Spinal cord (tissue), 9 donors: ENCODE measurements at regions not wholly inside any gene's neighbourhood (a gene's known extent, or its start where the extent isn't known, plus 50 kb on each side); places are given as distances from the start of the nearest gene placed in this dataset.
"Not testable (repeated sequence)": the region's sequence is repeated elsewhere in the genome, so short reads cannot be mapped to it uniquely, and the experiment has no call there.

Experiments
- DNase-seq, 6 donors: peaks; one replicate each; pipeline versions ENCODE4 v3.0.0 to v3.0.0-alpha.2; 2013 to 2015; ENCODE audit warnings: low spot score in 6 of 6, low read depth in 4 of 6
- H3K27ac ChIP-seq: one replicate; pipeline ENCODE4 v1.5.1; 2013; ENCODE audit warnings: low read depth, low read length, control low read depth
- H3K27me3 ChIP-seq: one replicate; pipeline ENCODE4 v1.6.1; 2013; ENCODE audit warnings: low read length; ENCODE audit not compliant: control insufficient read depth, insufficient read depth
- H3K36me3 ChIP-seq: one replicate; pipeline ENCODE4 v1.6.1; 2013; ENCODE audit warnings: low read length; ENCODE audit not compliant: control insufficient read depth, insufficient read depth
- H3K4me1 ChIP-seq: one replicate; pipeline ENCODE4 v1.6.1; 2013; ENCODE audit warnings: low read length; ENCODE audit not compliant: control insufficient read depth, insufficient read depth
- H3K4me3 ChIP-seq: one replicate; pipeline ENCODE4 v1.5.1; 2013; ENCODE audit warnings: low read depth, low read length, control low read depth
- H3K9me3 ChIP-seq: one replicate; pipeline ENCODE4 v1.6.1; 2013; ENCODE audit warnings: low read length; ENCODE audit not compliant: control insufficient read depth, insufficient read depth
- WGBS: methylation state at CpG from one replicate; pipeline ENCODE4 v1.1.5; 2013; ENCODE audit warnings: missing lambda C conversion rate; ENCODE audit not compliant: insufficient coverage; 5-methylcytosine and 5-hydroxymethylcytosine counted together
- donor health status: healthy.

GRCh38 chr9:87039809-87040392 lies 92.6 kb upstream of the GAS1 start:
- Histone ChIP-seq H3K4me3 (no peak overlapping the region), H3K9me3 (no peaks in the 10 kb centered on the region), H3K36me3 (no peaks in the 10 kb centered on the region), H3K27ac (no peak overlapping the region), H3K4me1 (no peaks in the 10 kb centered on the region), H3K27me3 (no peaks in the 10 kb centered on the region)
- no peak for DNase-seq
- no CpG with 5 or more reads among the region's 1 CpG for WGBS

DNA sequence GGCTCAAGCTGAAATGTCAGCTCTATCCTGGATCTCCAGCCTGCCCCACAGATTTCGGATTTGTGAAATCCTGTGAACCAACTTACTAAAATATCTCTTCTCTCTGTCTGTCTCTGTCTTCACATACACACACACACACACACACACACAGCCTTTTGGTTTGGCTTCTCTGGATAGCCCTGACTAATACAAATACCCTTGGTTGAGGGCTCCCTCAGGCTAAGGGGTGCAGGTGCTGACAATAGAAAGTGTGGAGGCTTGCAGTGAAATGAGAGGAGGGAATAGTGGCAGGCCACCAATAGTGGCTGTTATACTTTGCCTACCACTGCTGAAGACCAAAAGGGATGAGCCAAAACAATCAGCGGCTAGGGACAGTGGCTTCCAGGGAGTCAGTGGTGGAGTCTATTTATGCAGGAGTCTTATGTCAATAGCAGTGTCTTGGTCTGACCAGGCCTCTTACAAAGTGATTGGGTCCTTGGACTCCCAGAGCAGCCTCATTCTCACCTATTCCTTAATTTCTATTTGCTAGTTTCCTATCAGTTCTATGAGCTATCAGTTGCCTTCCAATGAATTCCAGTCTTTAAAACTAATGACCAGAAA lies 93.2 kb upstream of the GAS1 start:
- Histone ChIP-seq H3K27ac (no peak overlapping the region), H3K4me1 (no peaks in the 10 kb centered on the region), H3K4me3 (no peak overlapping the region), H3K9me3 (no peaks in the 10 kb centered on the region), H3K27me3 (no peaks in the 10 kb centered on the region), H3K36me3 (no peaks in the 10 kb centered on the region)
- no peak for DNase-seq
- 90% methylated on average over 2 of the region's 2 CpGs for WGBS

GRCh38 chr9:87041553-87042235 lies 94.4 kb upstream of the GAS1 start:
- H3K9me3 ChIP-seq, H3K27ac ChIP-seq, H3K4me3 ChIP-seq, H3K36me3 ChIP-seq, DNase-seq, H3K27me3 ChIP-seq, H3K4me1 ChIP-seq: not testable (repeated sequence)
- 95% methylated on average over 10 of the region's 29 CpGs for WGBS

- H3K4me1 ChIP-seq, H3K9me3 ChIP-seq, H3K36me3 ChIP-seq, H3K27me3 ChIP-seq, H3K4me3 ChIP-seq, DNase-seq, H3K27ac ChIP-seq: not testable (repeated sequence)
- no CpG with 5 or more reads among the region's 2 CpGs for WGBS
Measured at GRCh38 chr9:87049929-87050608, 102.8 kb upstream of the GAS1 start.

- Histone ChIP-seq H3K4me1 (no peaks in the 10 kb centered on the region), H3K36me3 (no peaks in the 10 kb centered on the region), H3K27me3 (no peaks in the 10 kb centered on the region), H3K27ac (no peak overlapping the region), H3K9me3 (no peaks in the 10 kb centered on the region), H3K4me3 (no peak overlapping the region)
- WGBS, result 75% methylated on average over 1 of the region's 2 CpGs
- no peak for DNase-seq
Measured at GRCh38 chr9:87054999-87055686, 107.8 kb upstream of the GAS1 start.

DNA sequence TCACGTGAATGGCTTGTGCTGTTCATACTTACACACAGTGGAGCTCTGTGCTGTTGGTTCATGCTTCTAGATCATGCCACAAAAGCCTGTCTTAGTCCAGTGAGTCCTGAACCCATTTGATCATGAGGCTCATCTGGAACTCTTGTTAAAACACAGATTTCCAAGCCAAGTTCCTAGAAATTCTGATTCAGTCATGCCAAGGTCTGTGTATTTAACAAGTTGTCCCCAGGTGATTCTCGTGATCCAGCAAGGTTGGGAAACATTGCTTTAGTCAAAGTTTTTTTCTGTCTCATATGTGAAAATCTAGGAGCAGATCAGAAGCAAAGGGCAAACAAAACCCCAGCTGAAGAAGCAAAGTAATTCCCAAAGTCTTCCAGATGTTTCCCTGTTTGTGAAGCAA lies 112.5 kb upstream of the GAS1 start:
- H3K9me3 ChIP-seq, result no peaks in the 10 kb centered on the region
- H3K4me1 ChIP-seq, result no peaks in the 10 kb centered on the region
- 93% methylated on average over 1 of the region's 2 CpGs for WGBS
- H3K36me3 ChIP-seq, result no peaks in the 10 kb centered on the region
- H3K27me3 ChIP-seq, result no peaks in the 10 kb centered on the region
- no peak overlapping the region for H3K4me3 ChIP-seq
- DNase-seq, result peak in 1 of 6 donors; percentile 10
- no peak overlapping the region for H3K27ac ChIP-seq

- H3K27me3 ChIP-seq, result no peaks in the 10 kb centered on the region
- H3K4me1 ChIP-seq, result no peaks in the 10 kb centered on the region
- no peak for DNase-seq
- no peak overlapping the region for H3K27ac ChIP-seq
- H3K36me3 ChIP-seq, result no peaks in the 10 kb centered on the region
- no peaks in the 10 kb centered on the region for H3K9me3 ChIP-seq
- H3K4me3 ChIP-seq, result no peak overlapping the region
Measured at GRCh38 chr9:87062746-87063145, 115.4 kb upstream of the GAS1 start.

DNA sequence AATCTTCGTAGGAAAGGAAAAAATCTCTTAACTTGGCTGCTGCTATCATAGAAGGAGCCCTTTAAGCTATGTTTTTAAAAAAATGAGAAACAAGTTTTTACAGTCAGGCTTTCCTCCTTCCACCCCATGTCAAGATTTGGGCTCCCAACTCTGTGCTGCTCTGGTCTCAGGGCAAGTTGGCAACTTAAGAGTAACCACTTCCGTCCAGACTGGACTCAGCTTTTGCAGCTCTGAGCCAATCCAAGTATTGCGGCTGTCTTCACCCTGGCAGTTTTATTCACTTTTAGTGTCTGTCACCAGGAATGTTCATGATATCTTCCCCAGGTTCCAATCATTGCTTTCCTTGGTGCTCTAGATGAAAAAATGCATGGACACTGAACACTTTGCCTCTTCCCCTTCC lies 115.9 kb upstream of the GAS1 start:
- Histone ChIP-seq H3K9me3 (no peaks in the 10 kb centered on the region), H3K4me1 (no peaks in the 10 kb centered on the region), H3K4me3 (no peak overlapping the region), H3K36me3 (no peaks in the 10 kb centered on the region), H3K27me3 (no peaks in the 10 kb centered on the region), H3K27ac (no peak overlapping the region)
- 96% methylated on average over 2 of the region's 3 CpGs for WGBS
- DNase-seq, result no peak

DNA sequence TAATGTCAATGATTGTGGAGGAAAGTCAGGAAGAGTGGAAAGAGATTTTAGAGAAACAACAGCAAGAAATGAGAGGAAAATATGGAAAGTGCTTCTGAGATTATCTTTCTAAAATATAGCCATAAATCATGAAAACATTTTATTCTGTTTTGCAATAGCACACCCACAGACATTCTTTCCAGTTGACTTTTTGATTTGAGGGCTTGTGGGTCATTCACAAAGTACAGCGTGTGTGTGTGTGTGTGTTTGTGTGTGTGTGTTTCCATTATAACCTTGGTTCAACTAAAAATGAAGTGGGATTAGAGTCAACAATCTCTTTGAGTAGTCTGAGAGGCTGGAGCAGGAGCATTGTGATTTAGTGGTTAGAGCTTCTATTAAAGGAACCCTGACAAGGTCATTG lies 116.6 kb upstream of the GAS1 start:
- Histone ChIP-seq H3K36me3 (no peaks in the 10 kb centered on the region), H3K9me3 (no peaks in the 10 kb centered on the region), H3K4me3 (no peak overlapping the region), H3K27me3 (no peaks in the 10 kb centered on the region), H3K27ac (no peak overlapping the region), H3K4me1 (no peaks in the 10 kb centered on the region)
- WGBS, result 100% methylated on average over 1 of the region's 1 CpG
- no peak for DNase-seq
